H1 (cell line): ENCODE measurements at regions not wholly inside any gene's neighbourhood (a gene's known extent, or its start where the extent isn't known, plus 50 kb on each side); places are given as distances from the start of the nearest gene placed in this dataset. TPM values are rescaled to one million over a fixed set of nuclear protein-coding genes. Genes with fewer than 3 reads are reported as not detected.

Experiments used
- CTCF ChIA-PET: fragments of 300-600 bp; sonication (Branson Sonifier 250); formaldehyde crosslinking; loops from one replicate; lab custom pipeline; 2021; ENCODE audit not compliant: partially characterized antibody; lab: Charles Lee
- POLR2A ChIA-PET: fragments of 300-600 bp; sonication (Branson Sonifier 250); formaldehyde crosslinking; loops from one replicate; lab custom pipeline; 2021; ENCODE audit warnings: inconsistent platforms; ENCODE audit not compliant: partially characterized antibody; lab: Charles Lee
- DNase-seq, 2 experiments: peaks; one replicate each; pipeline versions ENCODE4 v3.0.0 to v3.0.0-alpha.2; 2010 to 2022; ENCODE audit warnings: low spot score in 2 of 2, low read depth in 1 of 2, mixed read lengths in 1 of 2
- FAIRE-seq: peaks from 2 replicates; lab custom pipeline; 2011; peaks lifted over from hg19 to GRCh38; lab: Jason Lieb, UNC
- H2AFZ ChIP-seq: 2 replicates; pipeline ENCODE4 v1.8.1; 2012; ENCODE audit warnings: low read length, inconsistent platforms
- H2AK5ac ChIP-seq: 2 replicates; pipeline ENCODE4 v1.6.1; 2013; ENCODE audit warnings: low read depth, low read length
- H2BK120ac ChIP-seq: replicated peaks from 2 replicates; pipeline ENCODE3; 2013; ENCODE audit warnings: low read depth, low read length, inconsistent platforms
- H2BK12ac ChIP-seq: 2 replicates; pipeline ENCODE4 v1.6.1; 2013; ENCODE audit warnings: low read depth, low read length
- H2BK15ac ChIP-seq: 2 replicates; pipeline ENCODE4 v1.6.1; 2013; ENCODE audit warnings: low read length
- H2BK20ac ChIP-seq: 2 replicates; pipeline ENCODE4 v1.6.1; 2013; ENCODE audit warnings: low read length
- H2BK5ac ChIP-seq: 2 replicates; pipeline ENCODE4 v1.6.1; 2013; ENCODE audit warnings: low read depth, low read length
- H3K14ac ChIP-seq: 2 replicates; pipeline ENCODE4 v1.6.1; 2013; ENCODE audit warnings: inconsistent platforms; ENCODE audit not compliant: insufficient read length
- H3K18ac ChIP-seq: 2 replicates; pipeline ENCODE4 v1.6.1; 2013; ENCODE audit warnings: low read length; ENCODE audit errors: extremely low read depth
- H3K23ac ChIP-seq: 2 replicates; pipeline ENCODE4 v1.6.1; 2013; ENCODE audit warnings: inconsistent platforms; ENCODE audit not compliant: insufficient read length
- H3K23me2 ChIP-seq: 2 replicates; pipeline ENCODE4 v1.6.1; 2013; ENCODE audit warnings: low read depth, low read length
- H3K27ac ChIP-seq: 2 replicates; pipeline ENCODE4 v1.6.1; 2011; ENCODE audit warnings: low read depth, low read length, inconsistent platforms
- H3K27me3 ChIP-seq, 4 experiments: replicated peaks in 1 of 4; 1 replicate in 1 of 4; 2 replicates in 3 of 4; pipeline versions ENCODE4 v1.6.1 to v1.8.1; 2011 to 2013; ENCODE audit warnings: low read length in 3 of 4, mild to moderate bottlenecking in 3 of 4, inconsistent platforms in 2 of 4, mixed read lengths in 2 of 4, moderate library complexity in 1 of 4; ENCODE audit not compliant: control insufficient read depth in 3 of 4, insufficient read depth in 3 of 4; ENCODE audit errors: extremely low read depth in 1 of 4
- H3K36me3 ChIP-seq, 4 experiments: 2 replicates each; pipeline versions ENCODE4 v1.6.1 to v1.8.1; 2011 to 2013; ENCODE audit warnings: mild to moderate bottlenecking in 4 of 4, low read length in 3 of 4, moderate library complexity in 2 of 4, control low read depth in 1 of 4, inconsistent platforms in 1 of 4; ENCODE audit not compliant: insufficient read depth in 4 of 4, control insufficient read depth in 2 of 4
- H3K4ac ChIP-seq: replicated peaks from 2 replicates; pipeline ENCODE3; 2013; ENCODE audit warnings: low read length, low read depth, mixed read lengths, inconsistent platforms; ENCODE audit not compliant: insufficient read length
- H3K4me1 ChIP-seq, 4 experiments: replicated peaks in 1 of 4; 1 replicate in 1 of 4; 2 replicates in 3 of 4; pipeline versions ENCODE4 v1.6.1 to v1.8.1; 2011 to 2013; ENCODE audit warnings: low read length in 3 of 4, inconsistent platforms in 2 of 4, mixed read lengths in 1 of 4; ENCODE audit not compliant: insufficient read depth in 4 of 4, control insufficient read depth in 3 of 4
- H3K4me2 ChIP-seq, 2 experiments: 2 replicates each; pipeline versions ENCODE4 v1.6.1 to v1.8.1; 2011 to 2013; ENCODE audit warnings: low read depth in 2 of 2, low read length in 2 of 2, control low read depth in 1 of 2, inconsistent platforms in 1 of 2, mild to moderate bottlenecking in 1 of 2; ENCODE audit not compliant: insufficient read depth in 1 of 2
- H3K4me3 ChIP-seq, 4 experiments: fragments of 200-600, 300-600 bp in 1 of 4; sonication (generic), shearing (Covaris generic), sonication (Bioruptor Twin) in 1 of 4; 2 replicates each; pipeline versions ENCODE4 v1.5.1 to v1.8.1; 2011 to 2016; ENCODE audit warnings: low read length in 4 of 4, low read depth in 3 of 4, control low read depth in 2 of 4, inconsistent platforms in 2 of 4, mild to moderate bottlenecking in 2 of 4, mixed read lengths in 1 of 4, moderate library complexity in 1 of 4; ENCODE audit not compliant: insufficient read depth in 2 of 4; ENCODE audit errors: extremely low read depth in 1 of 4
- H3K56ac ChIP-seq: replicated peaks from 2 replicates; pipeline ENCODE3; 2013; ENCODE audit warnings: low read depth, mild to moderate bottlenecking, mixed read lengths, low read length, inconsistent platforms; ENCODE audit not compliant: insufficient read length
- H3K79me1 ChIP-seq: 2 replicates; pipeline ENCODE4 v1.6.1; 2013; ENCODE audit warnings: low read depth, low read length, control low read depth
- H3K79me2 ChIP-seq, 2 experiments: 2 replicates each; pipeline versions ENCODE4 v1.6.1 to v1.8.1; 2012 to 2013; ENCODE audit warnings: low read length in 2 of 2, mild to moderate bottlenecking in 2 of 2, inconsistent platforms in 1 of 2; ENCODE audit not compliant: insufficient read depth in 2 of 2, control insufficient read depth in 1 of 2
- H3K9ac ChIP-seq, 4 experiments: replicated peaks in 1 of 4; 1 replicate in 1 of 4; 2 replicates in 3 of 4; pipeline versions ENCODE4 v1.6.1 to v1.8.1; 2011 to 2013; ENCODE audit warnings: low read depth in 3 of 4, low read length in 3 of 4, control low read depth in 2 of 4, mild to moderate bottlenecking in 2 of 4, moderate library complexity in 2 of 4, inconsistent platforms in 1 of 4; ENCODE audit errors: extremely low read depth in 1 of 4
- H3K9me3 ChIP-seq, 2 experiments: 2 replicates each; pipeline versions ENCODE4 v1.6.1 to v1.8.1; 2012 to 2013; ENCODE audit warnings: mild to moderate bottlenecking in 2 of 2, moderate library complexity in 2 of 2, control low read depth in 1 of 2, inconsistent platforms in 1 of 2, low read depth in 1 of 2, low read length in 1 of 2, mixed read lengths in 1 of 2; ENCODE audit not compliant: insufficient read depth in 2 of 2
- H4K20me1 ChIP-seq, 2 experiments: replicated peaks in 1 of 2; 2 replicates each; pipeline versions ENCODE3 to v1.8.1; 2011 to 2013; ENCODE audit warnings: inconsistent platforms in 2 of 2, low read length in 2 of 2, mild to moderate bottlenecking in 1 of 2; ENCODE audit not compliant: insufficient read depth in 2 of 2, control insufficient read depth in 1 of 2
- H4K5ac ChIP-seq: 2 replicates; pipeline ENCODE4 v1.6.1; 2013; ENCODE audit warnings: low read length, low read depth, mixed read lengths, inconsistent platforms; ENCODE audit not compliant: insufficient read length
- H4K8ac ChIP-seq: 2 replicates; pipeline ENCODE4 v1.8.0; 2013; ENCODE audit warnings: mild to moderate bottlenecking, moderate library complexity, low read length, inconsistent platforms; ENCODE audit not compliant: insufficient read depth; ENCODE audit errors: extremely low read depth
- H4K91ac ChIP-seq: replicated peaks from 2 replicates; pipeline ENCODE3; 2013; ENCODE audit warnings: low read length, mixed read lengths, inconsistent platforms; ENCODE audit not compliant: insufficient read length
- BCL11A ChIP-seq, 2 experiments: IDR thresholded peaks; one replicate each; pipeline ENCODE4 v1.6.1; 2011; ENCODE audit warnings: low read depth in 2 of 2, low read length in 2 of 2, mild to moderate bottlenecking in 2 of 2
- TCF12 ChIP-seq: IDR thresholded peaks from 2 replicates; pipeline ENCODE4 v1.6.1; 2011; ENCODE audit warnings: low read depth, mild to moderate bottlenecking, low read length
- whole genome bisulfite sequencing, 2 experiments: shearing (Covaris generic) in 1 of 2; methylation state at CpG; one replicate each; pipeline versions ENCODE4 v1.1.6 to v1.1.7; 2013 to 2015; ENCODE audit warnings: low lambda C conversion rate in 2 of 2, mixed read lengths in 2 of 2, inconsistent platforms in 1 of 2, low coverage in 1 of 2, missing lambda C conversion rate in 1 of 2; ENCODE audit not compliant: insufficient replicate concordance in 2 of 2, insufficient coverage in 1 of 2, insufficient read length in 1 of 2; ENCODE audit errors: extremely low coverage in 1 of 2, missing lambda C conversion rate in 1 of 2; 5-methylcytosine and 5-hydroxymethylcytosine counted together
- small RNA-seq: library from polyadenylated mRNA; stranded (forward); fragments of <200 nt; extraction: miRNeasy Mini kit (QIAGEN cat#:217004); gene quantifications from one replicate; pipeline ENCODE3, GENCODE V24; 2013; ENCODE audit not compliant: insufficient read depth

- POLR2A ChIA-PET = no interaction called here
- H3K27me3 ChIP-seq = no peaks in the 10 kb centered on the region
- H2BK120ac ChIP-seq = no peak overlapping the region
- DNase-seq (no peak), FAIRE-seq (no peak)
- no peaks in the 10 kb centered on the region for H3K36me3 ChIP-seq
- no peaks in the 10 kb centered on the region for H4K20me1 ChIP-seq
- no peak overlapping the region for H2BK5ac ChIP-seq
- no peak overlapping the region for H3K9ac ChIP-seq
- no peak overlapping the region for H3K56ac ChIP-seq
- no peaks in the 10 kb centered on the region for H3K23me2 ChIP-seq
- no peak overlapping the region for H2AK5ac ChIP-seq
- CTCF ChIA-PET = interaction anchor here (0.7 to 1.1 kb wide), 2 partner anchors 15 to 1921 kb away, joined by 3 read pairs; no protein-coding TSS in a partner anchor
- no peak overlapping the region for H3K27ac ChIP-seq
- H3K4ac ChIP-seq = no peak overlapping the region
- H2AFZ ChIP-seq = no peak overlapping the region
- H2BK20ac ChIP-seq = no peak overlapping the region
- no peak overlapping the region for H3K4me3 ChIP-seq
- no peak overlapping the region for H4K8ac ChIP-seq
- no peak overlapping the region for H3K4me2 ChIP-seq
- H3K9me3 ChIP-seq = no peaks in the 10 kb centered on the region
- H2BK15ac ChIP-seq = no peak overlapping the region
- no peaks in the 10 kb centered on the region for H3K79me2 ChIP-seq
- H3K23ac ChIP-seq = no peak overlapping the region
- H4K91ac ChIP-seq = no peak overlapping the region
- no peak overlapping the region for H2BK12ac ChIP-seq
- H4K5ac ChIP-seq = no peak overlapping the region
- TF ChIP-seq TCF12 (peak; percentile 57; the same call in 1 of the 2 replicates), BCL11A (IDR thresholded peaks at IDR 0.05; ENCODE audit: low read depth in 2 of 2, low read length in 2 of 2) (no peak)
- WGBS, 2 experiments = 66% methylated on average over 4 of the region's 4 CpGs; no CpG with 5 or more reads in 1 of the 2 experiments
- peaks cover 0 to 3% (median 1%) of the 10 kb centered on the region in 4 experiments; a peak in 3 of 7 replicates for H3K4me1 ChIP-seq
- no peaks in the 10 kb centered on the region for H3K79me1 ChIP-seq
- no peak overlapping the region for H3K18ac ChIP-seq
- H3K14ac ChIP-seq = no peak overlapping the region
Observed at GRCh38 chr11:33410086-33410765, 153.0 kb downstream of the HIPK3 start.

Small RNAs in the stretch of these regions (small RNA-seq; reads per million reads assigned to genes)
- gene AL133399.1 = not detected
